NCI-H1105 treated with DMSO at 0.1 percent for 48 hours (cell line): ENCODE measurements at regions not wholly inside any gene's neighbourhood (a gene's known extent, or its start where the extent isn't known, plus 50 kb on each side); places are given as distances from the start of the nearest gene placed in this dataset.

Source experiments
- DNase-seq: peaks from one replicate; lab custom pipeline; 2025; lab: John Stamatoyannopoulos, UW

DNA sequence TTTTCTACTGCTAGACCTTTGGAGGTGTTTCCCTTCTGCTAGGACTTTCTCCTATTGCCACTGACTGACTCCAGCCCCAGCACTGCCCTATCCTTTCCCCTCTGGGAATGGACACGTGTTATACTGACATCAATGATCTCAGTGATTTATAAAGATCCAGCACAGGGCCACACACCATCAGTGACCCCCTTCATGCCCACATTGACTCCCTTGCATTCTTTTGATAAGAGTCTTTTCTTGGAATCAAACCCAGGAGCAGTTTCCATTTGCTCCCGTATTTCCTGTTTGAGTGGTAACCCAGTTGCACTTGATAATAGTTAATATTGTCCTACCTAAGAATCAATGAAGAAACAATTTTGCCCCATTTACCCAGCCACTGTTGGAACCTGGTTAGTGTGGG, 501.0 kb upstream of the USP24 start:
- no peak for DNase-seq

- DNase-seq: no peak
Observed at GRCh38 chr1:55714230-55714629, 499.1 kb upstream of the USP24 start.

DNA sequence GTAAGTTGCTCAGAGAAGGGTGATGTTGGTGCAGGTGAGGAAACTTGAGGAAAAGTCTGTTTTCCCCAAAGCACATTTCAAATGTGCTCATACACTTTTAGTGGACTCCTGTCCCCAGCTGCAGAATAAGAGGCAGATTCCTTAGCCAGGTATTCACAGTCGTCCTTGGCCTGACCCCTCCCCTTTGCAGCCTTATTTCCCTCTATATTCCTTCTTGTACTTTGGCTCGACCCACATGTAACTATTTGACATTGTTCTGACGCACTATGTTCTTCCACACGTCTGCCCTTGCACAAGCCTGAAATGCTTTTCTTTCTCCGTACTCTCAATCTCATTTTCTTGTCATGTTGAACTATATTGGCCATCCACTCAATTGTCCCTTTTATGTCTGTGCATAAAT, 498.4 kb upstream of the USP24 start:
- DNase-seq: no peak

- no peak for DNase-seq
Observed at GRCh38 chr1:55712148-55712547, 497.0 kb upstream of the USP24 start.

DNA sequence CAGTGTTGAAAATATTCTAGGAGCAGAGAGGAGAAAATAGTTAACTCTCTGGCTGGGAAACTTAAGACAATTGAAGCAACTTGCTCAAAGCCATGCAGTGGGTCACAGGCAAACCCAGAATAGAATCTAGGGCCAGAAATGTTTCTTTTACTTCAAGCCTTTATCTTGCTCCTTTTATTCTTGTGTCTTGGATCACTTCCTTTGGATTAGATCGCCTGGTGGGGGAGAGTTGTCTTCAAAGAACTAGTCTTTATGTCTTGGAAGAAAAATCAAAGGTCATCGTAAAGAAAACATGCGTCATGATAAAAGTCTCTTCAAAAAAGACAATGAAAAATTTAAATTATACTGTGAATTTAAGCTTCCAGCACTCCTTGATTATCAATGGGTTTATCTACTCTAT, 493.6 kb upstream of the USP24 start:
- no peak for DNase-seq

DNA sequence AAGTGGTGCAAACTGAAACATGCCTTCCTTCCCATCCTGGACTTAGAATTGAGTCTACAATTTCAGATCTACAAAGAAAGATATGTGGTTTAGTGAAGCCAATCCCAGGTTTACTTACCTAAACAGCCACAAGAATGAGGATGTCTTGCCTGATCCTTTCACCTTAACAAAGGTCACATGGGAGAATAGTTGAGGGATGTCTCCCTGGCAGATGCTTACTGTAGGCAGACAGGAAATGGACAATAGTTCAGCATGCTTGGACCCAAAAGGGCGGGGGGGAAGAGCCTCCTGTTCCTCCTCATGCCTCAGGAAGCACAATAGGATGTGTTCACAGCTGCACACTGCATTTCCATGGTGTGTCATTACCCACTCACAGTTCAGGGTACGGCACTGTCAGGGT, 492.7 kb upstream of the USP24 start:
- no peak for DNase-seq

- no peak for DNase-seq
Observed at GRCh38 chr1:55707196-55707595, 492.0 kb upstream of the USP24 start.

DNA sequence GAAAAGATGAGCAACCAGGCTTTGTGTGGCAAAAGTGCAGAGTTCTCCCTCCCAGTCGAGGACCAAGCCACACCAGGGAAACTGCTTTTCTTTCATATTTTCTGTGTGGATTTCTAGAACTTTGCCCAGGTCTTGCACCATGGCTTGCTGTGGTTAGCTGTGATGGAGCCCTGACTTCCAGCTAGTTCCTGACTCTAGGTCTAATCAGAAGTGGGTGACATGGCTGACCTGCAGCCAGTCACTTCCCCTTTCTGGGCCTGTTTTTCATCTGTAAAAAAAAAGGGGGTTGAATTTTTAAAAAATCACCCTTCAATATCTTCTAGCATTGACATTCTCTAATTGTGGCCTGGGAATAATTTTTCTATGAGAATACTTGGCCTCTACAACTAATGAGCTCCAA, 491.2 kb upstream of the USP24 start:
- DNase-seq: no peak

DNA sequence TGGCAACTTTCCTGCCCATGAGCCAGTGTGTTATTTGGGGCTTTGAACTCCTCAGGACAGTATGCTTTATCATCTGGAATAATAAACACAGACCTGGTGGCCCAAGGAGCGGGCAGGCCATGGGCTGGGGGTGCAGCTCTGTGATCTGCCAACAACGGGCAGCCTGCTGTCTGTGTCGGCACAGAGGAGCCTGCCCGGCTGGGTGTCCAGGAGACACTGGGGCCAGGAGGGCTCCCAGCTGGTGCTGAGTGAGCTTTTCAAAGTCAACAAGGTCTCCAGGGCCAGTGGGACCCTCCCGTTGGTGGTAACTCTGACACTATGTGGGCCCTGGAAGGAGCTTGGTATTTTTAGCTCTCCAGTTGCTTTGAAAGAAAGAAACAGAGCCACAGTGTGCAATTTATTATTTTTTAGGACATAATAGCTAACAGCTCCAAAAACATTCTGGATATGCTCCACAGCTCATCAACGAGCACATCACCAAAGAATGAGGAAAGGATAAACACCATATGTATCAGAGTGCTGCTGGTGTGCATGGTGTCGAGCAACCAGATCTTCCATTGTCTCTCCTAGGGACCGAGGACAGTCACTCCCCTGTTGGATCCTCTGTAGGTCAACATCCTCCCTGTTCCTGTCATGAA, 488.7 kb upstream of the USP24 start:
- no peak for DNase-seq

DNA sequence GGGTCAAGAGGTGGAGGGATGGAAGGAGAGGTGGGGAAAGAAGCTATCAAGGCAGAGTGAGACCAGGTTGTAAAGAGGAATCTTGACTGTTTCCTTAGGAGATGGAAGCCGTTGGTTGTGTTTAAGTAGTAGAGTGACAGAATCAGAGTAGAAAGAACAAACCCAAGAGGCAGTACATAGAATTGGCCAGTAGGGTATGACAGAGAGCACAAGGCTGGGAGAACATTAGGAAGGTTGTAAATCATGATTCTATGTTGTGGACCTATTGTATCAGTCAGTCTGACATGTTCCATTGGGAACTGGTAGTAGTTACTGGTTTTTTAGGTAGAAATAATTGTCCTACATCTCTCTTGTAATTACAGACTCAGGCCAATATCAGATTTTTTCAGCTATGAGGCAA, 486.9 kb upstream of the USP24 start:
- DNase-seq: no peak

DNA sequence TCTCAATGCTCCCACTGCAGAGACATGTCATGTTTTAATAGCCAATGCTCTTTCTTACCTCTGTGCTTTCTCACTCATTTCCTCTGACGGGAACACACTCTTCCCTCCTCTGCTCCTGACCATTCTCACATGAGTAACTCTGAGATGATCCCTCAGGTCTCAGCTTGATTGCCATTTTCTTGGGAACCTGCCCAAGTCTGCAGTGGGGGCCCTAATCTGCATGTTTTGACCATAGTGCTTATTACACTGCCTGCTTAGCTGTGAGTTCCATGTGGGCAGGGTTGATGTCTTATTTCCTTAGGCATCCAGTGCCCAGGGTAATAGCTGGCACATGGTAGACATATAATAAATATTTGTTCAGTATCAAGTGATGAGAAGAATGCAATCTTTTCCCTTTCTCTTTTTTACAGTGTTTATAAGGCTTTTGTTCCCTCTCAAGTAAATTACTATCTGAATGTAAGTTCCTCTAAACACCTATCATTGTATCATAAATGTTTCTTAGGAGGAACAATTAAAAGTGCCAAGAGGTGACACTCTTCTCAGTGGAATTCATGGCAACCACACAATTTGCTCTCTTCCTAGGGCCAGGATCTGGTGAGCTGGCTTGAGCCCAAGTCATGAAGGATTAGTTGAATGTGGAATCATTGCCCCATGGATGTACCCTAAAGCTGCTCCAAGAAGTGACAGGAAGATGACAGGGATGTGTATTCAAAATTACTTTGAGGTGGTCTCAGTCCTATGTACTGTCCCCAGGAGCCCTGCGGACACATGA, 485.4 kb upstream of the USP24 start:
- no peak for DNase-seq

- peak; percentile 16 for DNase-seq
Observed at GRCh38 chr1:55699228-55699627, 484.1 kb upstream of the USP24 start.

DNA sequence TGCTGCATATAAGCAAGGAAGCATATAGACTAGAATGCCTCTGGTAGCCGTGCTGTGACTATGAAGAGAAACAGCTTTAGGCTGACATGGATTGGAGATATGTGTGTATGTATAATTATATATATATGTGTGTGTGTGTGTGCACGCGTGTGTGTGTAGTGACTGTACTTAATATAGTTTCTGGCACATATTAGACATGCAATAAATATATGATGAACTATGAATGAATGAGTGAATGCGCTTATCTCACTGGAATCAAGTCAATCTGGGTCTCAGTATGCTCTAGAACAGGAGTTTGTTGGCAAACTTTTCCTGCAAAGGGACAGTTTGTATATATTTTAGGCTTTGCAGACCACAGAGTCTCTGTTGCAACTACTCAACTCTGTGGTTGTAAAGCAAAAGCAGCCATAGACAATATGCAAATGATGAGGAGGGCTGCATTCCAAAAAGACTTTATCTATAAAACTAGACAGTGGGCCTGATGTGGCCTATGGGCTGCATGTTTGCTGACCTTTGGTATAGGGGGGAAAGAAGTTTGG, 482.9 kb upstream of the USP24 start:
- no peak for DNase-seq

DNA sequence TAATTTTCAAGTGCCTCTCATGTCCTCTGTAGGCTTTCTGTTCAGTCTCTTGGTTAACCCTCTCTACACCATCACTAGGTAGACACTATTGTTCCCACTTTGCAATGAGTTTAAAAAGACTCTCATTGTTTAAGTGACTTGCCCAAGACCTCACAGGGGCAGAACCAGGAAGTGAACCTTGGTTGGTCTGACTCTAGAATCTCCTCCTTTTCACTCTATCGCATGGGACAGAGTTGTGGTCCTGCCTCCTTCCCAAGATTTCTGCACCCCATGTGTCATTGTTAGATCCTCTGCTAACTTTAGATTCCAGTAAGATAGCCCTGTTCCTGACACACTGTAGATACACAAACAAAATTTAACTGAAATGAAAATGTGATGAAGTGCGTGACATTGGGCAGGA, 481.7 kb upstream of the USP24 start:
- DNase-seq: no peak

- DNase-seq: no peak
Observed at GRCh38 chr1:55696181-55696754, 481.1 kb upstream of the USP24 start.

DNA sequence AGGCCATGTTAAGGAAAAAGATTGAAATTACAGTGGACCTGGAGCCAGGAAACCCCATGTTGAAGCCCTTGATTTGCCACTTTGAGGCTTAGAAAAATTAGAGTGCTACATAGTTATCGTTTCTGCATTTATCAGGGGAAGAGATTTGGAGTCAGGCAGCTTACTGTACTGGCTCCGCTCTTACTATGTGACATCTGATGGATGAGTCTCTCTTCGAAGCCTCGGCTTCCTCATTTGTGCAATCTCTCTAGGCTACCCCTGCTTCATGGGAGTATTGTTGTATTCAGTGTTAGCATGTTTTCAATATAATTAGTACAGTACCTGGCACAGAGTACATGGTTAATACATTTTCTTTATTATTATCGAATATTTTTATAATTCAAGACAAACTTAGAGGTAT, 480.4 kb upstream of the USP24 start:
- no peak for DNase-seq

GRCh38 chr1:55695151-55695550, 480.0 kb upstream of the USP24 start:
- DNase-seq: no peak

DNA sequence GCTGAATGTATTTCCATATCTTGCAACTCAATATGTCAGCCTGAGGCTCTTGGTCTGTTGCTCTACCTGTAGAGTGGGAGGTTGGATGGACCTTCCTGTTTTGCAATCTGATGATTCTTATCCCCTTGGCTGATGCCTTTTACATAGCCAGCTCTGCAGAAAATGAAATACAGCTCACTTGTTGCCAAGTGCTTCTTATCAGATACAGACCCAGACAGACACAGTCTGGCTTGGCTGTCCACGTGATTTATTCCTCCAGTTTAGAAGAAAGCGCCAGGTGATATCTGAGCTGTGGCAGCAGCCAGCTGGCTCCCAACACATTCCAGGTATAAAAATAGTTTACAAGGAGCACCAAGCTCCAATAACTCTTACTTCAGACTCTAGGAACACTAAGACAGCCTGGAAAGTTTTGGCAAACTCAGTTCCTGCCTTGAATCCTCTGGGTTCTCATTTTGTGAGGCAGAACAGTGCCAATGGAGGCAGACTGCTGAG, 479.2 kb upstream of the USP24 start:
- DNase-seq: peak; percentile 79

DNA sequence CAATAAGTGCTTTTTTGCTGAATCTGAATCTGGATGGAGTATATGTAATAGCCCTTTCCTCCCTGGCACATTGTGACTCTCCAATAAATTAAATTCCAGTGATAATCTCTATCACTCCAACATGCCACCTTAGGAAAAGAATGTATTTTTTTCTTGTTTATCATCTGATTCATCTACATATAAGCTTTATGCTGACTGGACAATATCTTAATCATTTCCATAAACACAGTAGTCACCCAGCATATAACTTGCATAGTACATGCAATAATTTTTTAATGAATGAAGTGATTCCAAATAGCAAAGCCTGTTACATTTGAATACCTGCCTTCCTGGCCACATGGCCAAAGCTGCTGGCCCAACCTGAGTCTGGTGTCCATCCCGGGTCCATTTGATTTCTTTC, 477.6 kb upstream of the USP24 start:
- DNase-seq: no peak

GRCh38 chr1:55690366-55690765, 475.2 kb upstream of the USP24 start:
- DNase-seq: no peak

DNA sequence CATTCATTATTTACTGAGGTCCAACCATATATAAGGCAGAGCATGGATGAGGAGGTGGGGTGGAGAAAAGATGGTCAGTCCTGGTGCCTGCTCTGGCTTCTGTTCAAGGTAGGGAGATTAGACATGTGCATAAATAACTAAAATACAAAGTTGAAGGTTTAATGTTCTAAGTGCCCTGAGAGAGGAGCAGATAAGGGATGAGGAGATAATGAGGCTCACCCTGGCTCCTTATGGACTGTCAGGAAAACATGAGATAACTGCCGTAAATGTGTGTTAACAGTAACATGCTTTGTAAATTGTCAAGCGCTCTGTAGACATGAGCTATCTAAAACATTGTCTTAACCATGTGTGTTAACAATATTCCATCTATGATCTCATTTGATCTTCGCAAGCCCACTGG, 474.6 kb upstream of the USP24 start:
- DNase-seq: no peak

- DNase-seq: no peak
Observed at GRCh38 chr1:55685560-55685959, 470.4 kb upstream of the USP24 start.

GRCh38 chr1:55684131-55684650, 469.0 kb upstream of the USP24 start:
- no peak for DNase-seq
